ENCODE measurements at regions not wholly inside any gene's neighbourhood (a gene's known extent, or its start where the extent isn't known, plus 50 kb on each side); places are given as distances from the start of the nearest gene placed in this dataset.

- intact Hi-C loops (cut with DNase I) = loop anchor here (5.0 kb wide), 1 partner anchor 346 kb away; no protein-coding TSS in a partner anchor
- DNase-seq = peak; percentile 36 to 88 (median 74)
Measured at GRCh38 chr9:27726244-27727081, 153.2 kb upstream of the C9orf72 start.

- no peak for DNase-seq
- intact Hi-C loops (cut with DNase I) = no loop called here
Measured at GRCh38 chr9:27732494-27732893, 159.2 kb upstream of the C9orf72 start.

GRCh38 chr9:27743490-27743889 lies 170.2 kb upstream of the C9orf72 start:
- intact Hi-C loops (cut with DNase I) = no loop called here
- DNase-seq = no peak

- DNase-seq = no peak
- intact Hi-C loops (cut with DNase I) = no loop called here
Measured at GRCh38 chr9:27747450-27747849, 174.2 kb upstream of the C9orf72 start.

- DNase-seq = peak in 29 of 42 donors; percentile 1 to 71 (median 27)
- intact Hi-C loops (cut with DNase I) = no loop called here
Measured at GRCh38 chr9:27749838-27750237, 176.6 kb upstream of the C9orf72 start.

GRCh38 chr9:27750566-27750965 lies 177.3 kb upstream of the C9orf72 start:
- intact Hi-C loops (cut with DNase I) = no loop called here

GRCh38 chr9:27752069-27752468 lies 178.8 kb upstream of the C9orf72 start:
- no peak for DNase-seq
- intact Hi-C loops (cut with DNase I) = no loop called here

More at GRCh38 chr9:27750566-27750965, 177.3 kb upstream of the C9orf72 start:
- DNase-seq = peak in 1 of 42 donors; percentile 8

- intact Hi-C loops (cut with DNase I) = no loop called here
- no peak for DNase-seq
Measured at GRCh38 chr9:27755846-27756245, 182.6 kb upstream of the C9orf72 start.

- intact Hi-C loops (cut with DNase I) = no loop called here
- no peak for DNase-seq
Measured at GRCh38 chr9:27756418-27756817, 183.1 kb upstream of the C9orf72 start.

- intact Hi-C loops (cut with DNase I) = no loop called here
- DNase-seq = no peak
Measured at GRCh38 chr9:27763831-27764230, 190.6 kb upstream of the C9orf72 start.

GRCh38 chr9:27765266-27766072 lies 192.2 kb upstream of the C9orf72 start:
- intact Hi-C loops (cut with DNase I) = no loop called here
- DNase-seq = no peak

GRCh38 chr9:27766073-27766835 lies 193.0 kb upstream of the C9orf72 start:
- DNase-seq = no peak
- intact Hi-C loops (cut with DNase I) = no loop called here

GRCh38 chr9:27768781-27769180 lies 195.5 kb upstream of the C9orf72 start:
- intact Hi-C loops (cut with DNase I) = no loop called here
- no peak for DNase-seq

GRCh38 chr9:27770541-27770940 lies 197.3 kb upstream of the C9orf72 start:
- intact Hi-C loops (cut with DNase I) = no loop called here
- no peak for DNase-seq

- no peak for DNase-seq
- intact Hi-C loops (cut with DNase I) = no loop called here
Measured at GRCh38 chr9:27771803-27772545, 198.7 kb upstream of the C9orf72 start.

- no peak for DNase-seq
- intact Hi-C loops (cut with DNase I) = no loop called here
Measured at GRCh38 chr9:27784847-27785713, 211.8 kb upstream of the C9orf72 start.

GRCh38 chr9:27785714-27786100 lies 212.4 kb upstream of the C9orf72 start:
- intact Hi-C loops (cut with DNase I) = no loop called here

GRCh38 chr9:27787891-27788290 lies 214.6 kb upstream of the C9orf72 start:
- DNase-seq = no peak
- intact Hi-C loops (cut with DNase I) = no loop called here

More at GRCh38 chr9:27785714-27786100, 212.4 kb upstream of the C9orf72 start:
- no peak for DNase-seq
